GM23338 (cell line): ENCODE measurements at regions not wholly inside any gene's neighbourhood (a gene's known extent, or its start where the extent isn't known, plus 50 kb on each side); places are given as distances from the start of the nearest gene placed in this dataset.

Experiments used
- POLR2AphosphoS5 ChIP-seq: IDR thresholded peaks from 2 replicates; pipeline ENCODE4 v1.6.1; 2016; ENCODE audit warnings: antibody characterized with exemption, low read depth
- TF ChIP-seq, protein P1 (sequence below), 2 experiments: fragments of 200-600 bp in 1 of 2; sonication (generic) in 1 of 2; conservative IDR thresholded peaks; 2 replicates each; pipeline versions ENCODE4 v1.5.1 to v1.6.1; 2016 to 2017; ENCODE audit warnings: antibody characterized with exemption in 2 of 2, low read depth in 2 of 2, mild to moderate bottlenecking in 2 of 2, moderate library complexity in 1 of 2

- TF ChIP-seq, protein P1, sequence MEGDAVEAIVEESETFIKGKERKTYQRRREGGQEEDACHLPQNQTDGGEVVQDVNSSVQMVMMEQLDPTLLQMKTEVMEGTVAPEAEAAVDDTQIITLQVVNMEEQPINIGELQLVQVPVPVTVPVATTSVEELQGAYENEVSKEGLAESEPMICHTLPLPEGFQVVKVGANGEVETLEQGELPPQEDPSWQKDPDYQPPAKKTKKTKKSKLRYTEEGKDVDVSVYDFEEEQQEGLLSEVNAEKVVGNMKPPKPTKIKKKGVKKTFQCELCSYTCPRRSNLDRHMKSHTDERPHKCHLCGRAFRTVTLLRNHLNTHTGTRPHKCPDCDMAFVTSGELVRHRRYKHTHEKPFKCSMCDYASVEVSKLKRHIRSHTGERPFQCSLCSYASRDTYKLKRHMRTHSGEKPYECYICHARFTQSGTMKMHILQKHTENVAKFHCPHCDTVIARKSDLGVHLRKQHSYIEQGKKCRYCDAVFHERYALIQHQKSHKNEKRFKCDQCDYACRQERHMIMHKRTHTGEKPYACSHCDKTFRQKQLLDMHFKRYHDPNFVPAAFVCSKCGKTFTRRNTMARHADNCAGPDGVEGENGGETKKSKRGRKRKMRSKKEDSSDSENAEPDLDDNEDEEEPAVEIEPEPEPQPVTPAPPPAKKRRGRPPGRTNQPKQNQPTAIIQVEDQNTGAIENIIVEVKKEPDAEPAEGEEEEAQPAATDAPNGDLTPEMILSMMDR (conservative IDR thresholded peaks at IDR 0.05; ENCODE audit: low read depth in 2 of 2), result no peak
- no peak for TF ChIP-seq POLR2AphosphoS5
Measured at GRCh38 chr4:158356301-158356700, 146.0 kb downstream of the TMEM144 start.
